ENCODE measurements at regions not wholly inside any gene's neighbourhood (a gene's known extent, or its start where the extent isn't known, plus 50 kb on each side); places are given as distances from the start of the nearest gene placed in this dataset.

- Mint-ChIP-seq H3K27me3 (ENCODE audit: low read depth) (no peaks in the 10 kb centered on the region), H3K4me1 (ENCODE audit: low read depth) (no peaks in the 10 kb centered on the region), H3K36me3 (ENCODE audit: insufficient read depth in 2 of 2) (no peaks in the 10 kb centered on the region), H3K4me3 (no peak overlapping the region), H3K27ac (no peak overlapping the region), H3K9me3 (peaks cover 4 to 5% of the 10 kb centered on the region in 2 donors)
- ATAC-seq (replicated peaks in 1 of 2) (no peak), DNase-seq (no peak)
Measured at GRCh38 chr1:81349194-81349965, 451.4 kb upstream of the ADGRL2 start.

GRCh38 chr1:81345110-81345509, 455.6 kb upstream of the ADGRL2 start:
- peaks cover 0 to 2% of the 10 kb centered on the region in 2 donors for H3K9me3 Mint-ChIP-seq
- ATAC-seq (replicated peaks in 1 of 2): no peak
- no peaks in the 10 kb centered on the region for H3K4me1 Mint-ChIP-seq (ENCODE audit: low read depth)
- no peaks in the 10 kb centered on the region for H3K36me3 Mint-ChIP-seq (ENCODE audit: insufficient read depth in 2 of 2)
- no peak for DNase-seq
- no peak overlapping the region for H3K27ac Mint-ChIP-seq
- no peak overlapping the region for H3K4me3 Mint-ChIP-seq
- no peaks in the 10 kb centered on the region for H3K27me3 Mint-ChIP-seq (ENCODE audit: low read depth)

- no peak overlapping the region for H3K4me3 Mint-ChIP-seq
- DNase-seq (no peak), ATAC-seq (replicated peaks in 1 of 2) (no peak)
- no peaks in the 10 kb centered on the region for H3K4me1 Mint-ChIP-seq (ENCODE audit: low read depth)
- peaks cover 0 to 4% of the 10 kb centered on the region in 2 donors for H3K9me3 Mint-ChIP-seq
- no peaks in the 10 kb centered on the region for H3K36me3 Mint-ChIP-seq (ENCODE audit: insufficient read depth in 2 of 2)
- H3K27ac Mint-ChIP-seq: no peak overlapping the region
- H3K27me3 Mint-ChIP-seq (ENCODE audit: low read depth): no peaks in the 10 kb centered on the region
Measured at GRCh38 chr1:81340239-81340638, 460.5 kb upstream of the ADGRL2 start.

- H3K27me3 Mint-ChIP-seq (ENCODE audit: low read depth): no peaks in the 10 kb centered on the region
- H3K36me3 Mint-ChIP-seq (ENCODE audit: insufficient read depth in 2 of 2): no peaks in the 10 kb centered on the region
Measured at GRCh38 chr1:81337226-81337625, 463.5 kb upstream of the ADGRL2 start.

GRCh38 chr1:81335876-81336275, 464.9 kb upstream of the ADGRL2 start:
- Mint-ChIP-seq H3K4me3 (no peak overlapping the region), H3K9me3 (peaks cover 0 to 4% of the 10 kb centered on the region in 2 donors)
- ATAC-seq (replicated peaks in 1 of 2): no peak

More at GRCh38 chr1:81337226-81337625, 463.5 kb upstream of the ADGRL2 start:
- DNase-seq (no peak), ATAC-seq (replicated peaks in 1 of 2) (no peak)
- no peak overlapping the region for H3K4me3 Mint-ChIP-seq
- peaks cover 0 to 4% of the 10 kb centered on the region in 2 donors for H3K9me3 Mint-ChIP-seq
- H3K4me1 Mint-ChIP-seq (ENCODE audit: low read depth): no peaks in the 10 kb centered on the region
- H3K27ac Mint-ChIP-seq: no peak overlapping the region

GRCh38 chr1:81330521-81330920, 470.2 kb upstream of the ADGRL2 start:
- H3K36me3 Mint-ChIP-seq (ENCODE audit: insufficient read depth in 2 of 2): no peaks in the 10 kb centered on the region
- no peak overlapping the region for H3K4me3 Mint-ChIP-seq
- DNase-seq: no peak
- ATAC-seq (replicated peaks in 1 of 2): no peak
- H3K27ac Mint-ChIP-seq: no peak overlapping the region
- no peaks in the 10 kb centered on the region for H3K4me1 Mint-ChIP-seq (ENCODE audit: low read depth)
- no peaks in the 10 kb centered on the region for H3K27me3 Mint-ChIP-seq (ENCODE audit: low read depth)
- peaks cover 2% of the 10 kb centered on the region in 2 donors for H3K9me3 Mint-ChIP-seq

More at GRCh38 chr1:81335876-81336275, 464.9 kb upstream of the ADGRL2 start:
- H3K4me1 Mint-ChIP-seq (ENCODE audit: low read depth): no peaks in the 10 kb centered on the region
- H3K36me3 Mint-ChIP-seq (ENCODE audit: insufficient read depth in 2 of 2): no peaks in the 10 kb centered on the region
- DNase-seq: no peak
- H3K27me3 Mint-ChIP-seq (ENCODE audit: low read depth): no peaks in the 10 kb centered on the region
- H3K27ac Mint-ChIP-seq: no peak overlapping the region

GRCh38 chr1:81330111-81330510, 470.6 kb upstream of the ADGRL2 start:
- no peaks in the 10 kb centered on the region for H3K36me3 Mint-ChIP-seq (ENCODE audit: insufficient read depth in 2 of 2)
- peaks cover 2% of the 10 kb centered on the region in 2 donors for H3K9me3 Mint-ChIP-seq
- ATAC-seq (replicated peaks in 1 of 2) (no peak), DNase-seq (no peak)
- no peaks in the 10 kb centered on the region for H3K4me1 Mint-ChIP-seq (ENCODE audit: low read depth)
- H3K27me3 Mint-ChIP-seq (ENCODE audit: low read depth): no peaks in the 10 kb centered on the region
- no peak overlapping the region for H3K27ac Mint-ChIP-seq
- H3K4me3 Mint-ChIP-seq: no peak overlapping the region

GRCh38 chr1:81329041-81329440, 471.7 kb upstream of the ADGRL2 start:
- ATAC-seq (replicated peaks in 1 of 2) (no peak), DNase-seq (no peak)
- Mint-ChIP-seq H3K4me1 (ENCODE audit: low read depth) (no peaks in the 10 kb centered on the region), H3K27me3 (ENCODE audit: low read depth) (no peaks in the 10 kb centered on the region), H3K36me3 (ENCODE audit: insufficient read depth in 2 of 2) (no peaks in the 10 kb centered on the region), H3K27ac (no peak overlapping the region), H3K9me3 (peaks cover 2% of the 10 kb centered on the region in 2 donors), H3K4me3 (no peak overlapping the region)

- ATAC-seq (replicated peaks in 1 of 2) (no peak), DNase-seq (no peak)
- H3K36me3 Mint-ChIP-seq (ENCODE audit: insufficient read depth in 2 of 2): peaks cover 0 to 3% of the 10 kb centered on the region in 2 donors
- no peaks in the 10 kb centered on the region for H3K4me1 Mint-ChIP-seq (ENCODE audit: low read depth)
- H3K9me3 Mint-ChIP-seq: peaks cover 6 to 7% of the 10 kb centered on the region in 2 donors
- H3K27ac Mint-ChIP-seq: no peak overlapping the region
- H3K4me3 Mint-ChIP-seq: no peak overlapping the region
- H3K27me3 Mint-ChIP-seq (ENCODE audit: low read depth): no peaks in the 10 kb centered on the region
Measured at GRCh38 chr1:81327743-81328142, 473.0 kb upstream of the ADGRL2 start.

GRCh38 chr1:81327103-81327710, 473.5 kb upstream of the ADGRL2 start:
- Mint-ChIP-seq H3K4me1 (ENCODE audit: low read depth) (no peaks in the 10 kb centered on the region), H3K27me3 (ENCODE audit: low read depth) (no peaks in the 10 kb centered on the region), H3K9me3 (peaks cover 6 to 7% of the 10 kb centered on the region in 2 donors), H3K4me3 (no peak overlapping the region), H3K36me3 (ENCODE audit: insufficient read depth in 2 of 2) (peaks cover 0 to 3% of the 10 kb centered on the region in 2 donors), H3K27ac (no peak overlapping the region)
- ATAC-seq (replicated peaks in 1 of 2): no peak
- no peak for DNase-seq

GRCh38 chr1:81326212-81326611, 474.5 kb upstream of the ADGRL2 start:
- Mint-ChIP-seq H3K9me3 (peaks cover 6 to 7% of the 10 kb centered on the region in 2 donors), H3K36me3 (ENCODE audit: insufficient read depth in 2 of 2) (peaks cover 0 to 3% of the 10 kb centered on the region in 2 donors), H3K4me3 (no peak overlapping the region), H3K27ac (no peak overlapping the region), H3K27me3 (ENCODE audit: low read depth) (no peaks in the 10 kb centered on the region), H3K4me1 (ENCODE audit: low read depth) (no peaks in the 10 kb centered on the region)
- DNase-seq (no peak), ATAC-seq (replicated peaks in 1 of 2) (no peak)

GRCh38 chr1:81325397-81325796, 475.3 kb upstream of the ADGRL2 start:
- ATAC-seq (replicated peaks in 1 of 2) (no peak), DNase-seq (no peak)
- no peaks in the 10 kb centered on the region for H3K4me1 Mint-ChIP-seq (ENCODE audit: low read depth)
- H3K4me3 Mint-ChIP-seq: no peak overlapping the region
- no peaks in the 10 kb centered on the region for H3K27me3 Mint-ChIP-seq (ENCODE audit: low read depth)
- peaks cover 0 to 3% of the 10 kb centered on the region in 2 donors for H3K36me3 Mint-ChIP-seq (ENCODE audit: insufficient read depth in 2 of 2)
- peaks cover 6 to 7% of the 10 kb centered on the region in 2 donors for H3K9me3 Mint-ChIP-seq
- no peak overlapping the region for H3K27ac Mint-ChIP-seq

GRCh38 chr1:81323862-81324261, 476.9 kb upstream of the ADGRL2 start:
- Mint-ChIP-seq H3K4me1 (ENCODE audit: low read depth) (no peaks in the 10 kb centered on the region), H3K27ac (no peak overlapping the region), H3K4me3 (no peak overlapping the region), H3K9me3 (peaks cover 6 to 7% of the 10 kb centered on the region in 2 donors), H3K36me3 (ENCODE audit: insufficient read depth in 2 of 2) (peaks cover 0 to 3% of the 10 kb centered on the region in 2 donors), H3K27me3 (ENCODE audit: low read depth) (no peaks in the 10 kb centered on the region)
- no peak for DNase-seq
- ATAC-seq (replicated peaks in 1 of 2): no peak

Measured in activated T-cell treated with anti-CD3 and anti-CD28 coated beads, Interleukin-2, amount 50 U/mL, for 72 hours (primary cell).